OCI-LY1 (cell line): ENCODE measurements at regions not wholly inside any gene's neighbourhood (a gene's known extent, or its start where the extent isn't known, plus 50 kb on each side); places are given as distances from the start of the nearest gene placed in this dataset.

ENCODE experiments used
- H2AFZ ChIP-seq: fragments of 200-600 bp; sonication (generic), shearing (Covaris generic); 2 replicates; pipeline ENCODE4 v1.6.0; 2014; ENCODE audit warnings: antibody characterized with exemption, mild to moderate bottlenecking, low read length
- H3F3A ChIP-seq: fragments of 200-600 bp; sonication (generic), shearing (Covaris generic); 2 replicates; pipeline ENCODE4 v1.6.0; 2014; ENCODE audit warnings: mild to moderate bottlenecking, antibody characterized with exemption, low read length, moderate library complexity; ENCODE audit not compliant: insufficient read depth
- H3K27ac ChIP-seq: fragments of 200-600 bp; sonication (generic); 2 replicates; pipeline ENCODE4 v1.5.1; 2014; ENCODE audit warnings: low read length, mixed run types, mild to moderate bottlenecking, low read depth; ENCODE audit not compliant: poor library complexity, severe bottlenecking
- H3K27me3 ChIP-seq: fragments of 200-600 bp; sonication (generic); 2 replicates; pipeline ENCODE4 v1.6.0; 2014; ENCODE audit warnings: antibody characterized with exemption, mild to moderate bottlenecking, low read length, moderate library complexity; ENCODE audit not compliant: insufficient read depth
- H3K36me3 ChIP-seq: fragments of 200-600 bp; sonication (generic); 2 replicates; pipeline ENCODE4 v1.6.1; 2014; ENCODE audit warnings: mild to moderate bottlenecking, antibody characterized with exemption, low read length, moderate library complexity, mixed read lengths; ENCODE audit not compliant: insufficient read depth
- H3K4me1 ChIP-seq: fragments of 200-600 bp; sonication (generic); 2 replicates; pipeline ENCODE4 v1.5.1; 2014; ENCODE audit warnings: mild to moderate bottlenecking, low read length, moderate library complexity; ENCODE audit not compliant: insufficient read depth, severe bottlenecking
- H3K4me2 ChIP-seq: fragments of 200-600 bp; sonication (generic), shearing (Covaris generic); 2 replicates; pipeline ENCODE4 v1.6.1; 2014; ENCODE audit warnings: low read length
- H3K4me3 ChIP-seq: fragments of 200-600 bp; sonication (generic); 2 replicates; pipeline ENCODE4 v1.5.1; 2014; ENCODE audit warnings: low read length, low read depth, mild to moderate bottlenecking, mixed read lengths; ENCODE audit not compliant: poor library complexity, severe bottlenecking
- H3K79me2 ChIP-seq: fragments of 200-600 bp; shearing (Covaris generic); 2 replicates; pipeline ENCODE4 v1.6.1; 2016; ENCODE audit warnings: mixed run types, low read length, mixed read lengths; ENCODE audit not compliant: insufficient read depth
- H3K9ac ChIP-seq: fragments of 200-600 bp; sonication (generic), shearing (Covaris generic); 2 replicates; pipeline ENCODE4 v1.6.1; 2014; ENCODE audit warnings: mild to moderate bottlenecking, low read length, mixed read lengths
- H3K9me2 ChIP-seq: fragments of 200-600 bp; sonication (generic), shearing (Covaris generic); 2 replicates; pipeline ENCODE4 v1.6.1; 2014; ENCODE audit warnings: low read depth, mild to moderate bottlenecking, low read length, mixed read lengths
- H3K9me3 ChIP-seq: fragments of 200-600 bp; shearing (Covaris generic); 2 replicates; pipeline ENCODE4 v1.6.1; 2014; ENCODE audit warnings: low read length, mixed read lengths
- H4K20me1 ChIP-seq: fragments of 200-600 bp; sonication (generic), shearing (Covaris generic); 2 replicates; pipeline ENCODE4 v1.6.0; 2016; ENCODE audit warnings: mild to moderate bottlenecking, low read length; ENCODE audit not compliant: insufficient read depth
- EZH2 ChIP-seq: fragments of 200-600 bp; sonication (generic), shearing (Covaris generic); IDR thresholded peaks from 2 replicates; pipeline ENCODE4 v1.8.0; 2017; ENCODE audit warnings: borderline replicate concordance, mixed run types, mild to moderate bottlenecking, antibody characterized with exemption, low read length, moderate library complexity, mixed read lengths
- TF ChIP-seq, protein P1 (sequence below): fragments of 200-600 bp; sonication (generic), shearing (Covaris generic); IDR thresholded peaks from 2 replicates; pipeline ENCODE4 v1.5.1; 2017; ENCODE audit warnings: mild to moderate bottlenecking, antibody characterized with exemption, low read length, moderate library complexity, mixed read lengths

GRCh38 chr2:107160640-107161239 is 274.8 kb upstream of the ST6GAL2 start:
- H4K20me1 ChIP-seq: no peaks in the 10 kb centered on the region

GRCh38 chr2:107168141-107168540 is 282.2 kb upstream of the ST6GAL2 start:
- H3K79me2 ChIP-seq: no peaks in the 10 kb centered on the region
- no peak overlapping the region for H3K9ac ChIP-seq
- no peaks in the 10 kb centered on the region for H3K36me3 ChIP-seq
- H3K4me1 ChIP-seq: no peaks in the 10 kb centered on the region
- TF ChIP-seq, protein P1, sequence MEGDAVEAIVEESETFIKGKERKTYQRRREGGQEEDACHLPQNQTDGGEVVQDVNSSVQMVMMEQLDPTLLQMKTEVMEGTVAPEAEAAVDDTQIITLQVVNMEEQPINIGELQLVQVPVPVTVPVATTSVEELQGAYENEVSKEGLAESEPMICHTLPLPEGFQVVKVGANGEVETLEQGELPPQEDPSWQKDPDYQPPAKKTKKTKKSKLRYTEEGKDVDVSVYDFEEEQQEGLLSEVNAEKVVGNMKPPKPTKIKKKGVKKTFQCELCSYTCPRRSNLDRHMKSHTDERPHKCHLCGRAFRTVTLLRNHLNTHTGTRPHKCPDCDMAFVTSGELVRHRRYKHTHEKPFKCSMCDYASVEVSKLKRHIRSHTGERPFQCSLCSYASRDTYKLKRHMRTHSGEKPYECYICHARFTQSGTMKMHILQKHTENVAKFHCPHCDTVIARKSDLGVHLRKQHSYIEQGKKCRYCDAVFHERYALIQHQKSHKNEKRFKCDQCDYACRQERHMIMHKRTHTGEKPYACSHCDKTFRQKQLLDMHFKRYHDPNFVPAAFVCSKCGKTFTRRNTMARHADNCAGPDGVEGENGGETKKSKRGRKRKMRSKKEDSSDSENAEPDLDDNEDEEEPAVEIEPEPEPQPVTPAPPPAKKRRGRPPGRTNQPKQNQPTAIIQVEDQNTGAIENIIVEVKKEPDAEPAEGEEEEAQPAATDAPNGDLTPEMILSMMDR: no peak
- TF ChIP-seq EZH2: no peak
- H3F3A ChIP-seq: no peaks in the 10 kb centered on the region
- no peaks in the 10 kb centered on the region for H3K9me2 ChIP-seq
- H3K27ac ChIP-seq: no peak overlapping the region
- H3K4me3 ChIP-seq: no peak overlapping the region
- H2AFZ ChIP-seq: no peak overlapping the region
- no peaks in the 10 kb centered on the region for H3K9me3 ChIP-seq
- no peak overlapping the region for H3K4me2 ChIP-seq
- no peaks in the 10 kb centered on the region for H4K20me1 ChIP-seq
- no peaks in the 10 kb centered on the region for H3K27me3 ChIP-seq

More at GRCh38 chr2:107160640-107161239, 274.8 kb upstream of the ST6GAL2 start:
- H3K4me1 ChIP-seq: no peaks in the 10 kb centered on the region
- no peak overlapping the region for H3K4me3 ChIP-seq
- H3K9ac ChIP-seq: no peak overlapping the region
- H3F3A ChIP-seq: no peaks in the 10 kb centered on the region
- H3K4me2 ChIP-seq: no peak overlapping the region
- no peaks in the 10 kb centered on the region for H3K79me2 ChIP-seq
- no peak overlapping the region for H3K27ac ChIP-seq
- H3K9me3 ChIP-seq: no peaks in the 10 kb centered on the region
- H3K36me3 ChIP-seq: no peaks in the 10 kb centered on the region
- H2AFZ ChIP-seq: no peak overlapping the region
- no peak for TF ChIP-seq EZH2
- TF ChIP-seq, protein P1: no peak
- H3K9me2 ChIP-seq: no peaks in the 10 kb centered on the region
- no peaks in the 10 kb centered on the region for H3K27me3 ChIP-seq

DNA sequence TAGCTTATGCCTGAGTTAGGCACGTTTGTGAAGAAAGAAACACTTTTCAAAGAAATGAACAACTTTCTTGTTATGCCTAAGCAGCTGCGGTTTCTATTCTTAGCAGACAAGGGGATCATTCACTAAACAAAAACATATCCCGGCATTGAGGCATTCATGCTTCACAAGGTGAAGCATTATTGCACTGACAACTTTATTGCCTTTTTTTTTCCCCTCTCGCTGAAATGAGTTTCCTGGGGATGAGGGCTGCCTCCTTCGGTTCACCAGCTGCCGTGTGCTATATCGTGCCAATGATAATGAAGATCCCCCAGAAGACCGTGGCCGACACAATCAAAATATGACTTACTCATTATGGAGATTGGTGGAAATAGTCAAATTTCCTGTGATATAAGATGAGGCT is 288.2 kb upstream of the ST6GAL2 start:
- Histone ChIP-seq H3K36me3 (no peaks in the 10 kb centered on the region), H3K4me3 (no peak overlapping the region), H3F3A (no peaks in the 10 kb centered on the region), H3K9ac (no peak overlapping the region), H4K20me1 (no peaks in the 10 kb centered on the region), H2AFZ (no peak overlapping the region), H3K27me3 (no peaks in the 10 kb centered on the region), H3K9me2 (no peaks in the 10 kb centered on the region), H3K79me2 (no peaks in the 10 kb centered on the region), H3K27ac (no peak overlapping the region), H3K4me1 (no peaks in the 10 kb centered on the region), H3K4me2 (no peak overlapping the region), H3K9me3 (no peaks in the 10 kb centered on the region)
- TF ChIP-seq, protein P1: no peak
- no peak for TF ChIP-seq EZH2
